Fibroblast of mammary gland (primary cell): ENCODE measurements at regions not wholly inside any gene's neighbourhood (a gene's known extent, or its start where the extent isn't known, plus 50 kb on each side); places are given as distances from the start of the nearest gene placed in this dataset.
A peak's percentile ranks its signal among the peaks of the same experiment; 100 is the strongest.
"Not testable (repeated sequence)": the region's sequence is repeated elsewhere in the genome, so short reads cannot be mapped to it uniquely, and the experiment has no call there.

ENCODE experiments used
- DNase-seq: peaks from one replicate; pipeline ENCODE4 v3.0.0-alpha.2; 2010; ENCODE audit warnings: low read depth
- H3K4me3 ChIP-seq: 2 replicates; pipeline ENCODE4 v1.5.1; 2011; ENCODE audit warnings: low read depth, mild to moderate bottlenecking, low read length, moderate library complexity; ENCODE audit not compliant: control insufficient read depth
- CTCF ChIP-seq: conservative IDR thresholded peaks from 2 replicates; pipeline ENCODE4 v1.5.1; 2011; ENCODE audit warnings: low read depth, low read length, inconsistent platforms; ENCODE audit not compliant: control insufficient read depth, insufficient read depth

- no peak for DNase-seq
- no peak overlapping the region for H3K4me3 ChIP-seq
- no peak for TF ChIP-seq CTCF
These were observed 866.5 kb upstream of the PRKX start for GRCh38 chrX:4579999-4580398.

GRCh38 chrX:4579480-4579879 lies 866.0 kb upstream of the PRKX start:
- TF ChIP-seq CTCF = no peak
- no peak for DNase-seq
- H3K4me3 ChIP-seq = no peak overlapping the region

GRCh38 chrX:4572691-4573090 lies 859.2 kb upstream of the PRKX start:
- DNase-seq = no peak
- TF ChIP-seq CTCF = no peak

GRCh38 chrX:4570151-4570550 lies 856.7 kb upstream of the PRKX start:
- TF ChIP-seq CTCF = no peak
- no peak overlapping the region for H3K4me3 ChIP-seq
- DNase-seq = no peak

More at GRCh38 chrX:4572691-4573090, 859.2 kb upstream of the PRKX start:
- H3K4me3 ChIP-seq = no peak overlapping the region

- DNase-seq = no peak
- no peak overlapping the region for H3K4me3 ChIP-seq
- no peak for TF ChIP-seq CTCF
These were observed 846.7 kb upstream of the PRKX start for GRCh38 chrX:4560192-4560591.

- no peak for TF ChIP-seq CTCF
These were observed 836.6 kb upstream of the PRKX start for GRCh38 chrX:4550018-4550417.

GRCh38 chrX:4547213-4547836 lies 833.9 kb upstream of the PRKX start:
- TF ChIP-seq CTCF = peak; percentile 85
- peak; percentile 49 for DNase-seq
- H3K4me3 ChIP-seq = no peak overlapping the region

More at GRCh38 chrX:4550018-4550417, 836.6 kb upstream of the PRKX start:
- DNase-seq = no peak
- H3K4me3 ChIP-seq = no peak overlapping the region

- not testable (repeated sequence) for H3K4me3 ChIP-seq, DNase-seq
These were observed 832.7 kb upstream of the PRKX start for GRCh38 chrX:4546178-4546577.
